HepG2 (cell line): ENCODE measurements at regions not wholly inside any gene's neighbourhood (a gene's known extent, or its start where the extent isn't known, plus 50 kb on each side); places are given as distances from the start of the nearest gene placed in this dataset.

ENCODE experiments used
- ARID5B ChIP-seq: IDR thresholded peaks from 2 replicates; pipeline ENCODE4 v1.4.0; 2020; ENCODE audit warnings: mild to moderate bottlenecking, missing genetic modification reagents
- CERS6 ChIP-seq: sonication (generic); formaldehyde crosslinking; IDR thresholded peaks from 2 replicates; pipeline ENCODE4 v1.5.0; 2020; ENCODE audit warnings: missing genetic modification reagents
- GABPA ChIP-seq, 2 experiments: IDR thresholded peaks; 2 replicates each; pipeline ENCODE4 v1.6.1; 2011 to 2016; ENCODE audit warnings: low read depth in 2 of 2, low read length in 1 of 2, missing biosample characterization in 1 of 2, missing genetic modification characterization in 1 of 2
- HNF4A ChIP-seq: sonication (generic); formaldehyde crosslinking; IDR thresholded peaks from 2 replicates; pipeline ENCODE4 v1.4.0; 2020; ENCODE audit warnings: missing genetic modification reagents
- KDM1A ChIP-seq: IDR thresholded peaks from 2 replicates; pipeline ENCODE4 v1.6.1; 2016; ENCODE audit warnings: missing compliant biosample characterization
- LCORL ChIP-seq, 2 experiments: fragments of 450-650 bp in 1 of 2; sonication (generic) in 1 of 2; formaldehyde crosslinking in 1 of 2; IDR thresholded peaks; 2 replicates each; pipeline versions ENCODE4 v1.5.0 to v1.6.1; 2017 to 2020; ENCODE audit warnings: antibody characterized with exemption in 1 of 2, missing genetic modification reagents in 1 of 2
- MED1 ChIP-seq: sonication (generic); formaldehyde crosslinking; IDR thresholded peaks from 2 replicates; pipeline ENCODE4 v1.4.0; 2020; ENCODE audit warnings: missing genetic modification reagents
- PATZ1 ChIP-seq: sonication (generic); formaldehyde crosslinking; IDR thresholded peaks from 2 replicates; pipeline ENCODE4 v1.4.0; 2020; ENCODE audit warnings: missing genetic modification reagents
- PAXIP1 ChIP-seq: sonication (generic); formaldehyde crosslinking; conservative IDR thresholded peaks from 2 replicates; pipeline ENCODE4 v1.4.0; 2020; ENCODE audit warnings: mild to moderate bottlenecking, missing genetic modification reagents, moderate library complexity
- SAP130 ChIP-seq: IDR thresholded peaks from 2 replicates; pipeline ENCODE4 v1.6.1; 2016; ENCODE audit warnings: low read depth
- TEAD3 ChIP-seq: optimal IDR thresholded peaks from 2 replicates; pipeline ENCODE3; 2016; ENCODE audit warnings: borderline replicate concordance
- ZBTB25 ChIP-seq: IDR thresholded peaks from 2 replicates; pipeline ENCODE4 v1.6.1; 2018; ENCODE audit warnings: missing genetic modification reagents
- ZFP1 ChIP-seq: IDR thresholded peaks from 2 replicates; pipeline ENCODE4 v1.6.1; 2016
- ZNF292 ChIP-seq: sonication (generic); formaldehyde crosslinking; IDR thresholded peaks from 2 replicates; pipeline ENCODE4 v1.8.1; 2022; ENCODE audit warnings: mild to moderate bottlenecking, low read depth, missing genetic modification reagents, borderline replicate concordance
- ZNF577 ChIP-seq: sonication (generic); formaldehyde crosslinking; IDR thresholded peaks from 2 replicates; pipeline ENCODE4 v1.4.0; 2020; ENCODE audit warnings: mild to moderate bottlenecking, low read depth, missing genetic modification reagents, borderline replicate concordance
- ZNF746 ChIP-seq: sonication (generic); formaldehyde crosslinking; IDR thresholded peaks from 2 replicates; pipeline ENCODE4 v1.8.0; 2022; ENCODE audit warnings: mild to moderate bottlenecking, missing genetic modification reagents

GRCh38 chr14:100668352-100668751 is 58.3 kb upstream of the DLK1 start (continued):
- no peak for TF ChIP-seq ZBTB25 (CRISPR knock-in tag)
- TF ChIP-seq ZNF577 (CRISPR knock-in tag): no peak
- TF ChIP-seq HNF4A: peak; percentile 85
- TF ChIP-seq GABPA (IDR thresholded peaks at IDR 0.05; ENCODE audit: low read depth, low read length): no peak
- TF ChIP-seq GABPA (CRISPR knock-in tag; IDR thresholded peaks at IDR 0.05; ENCODE audit: low read depth): no peak
- TF ChIP-seq PAXIP1 (CRISPR knock-in tag): peak; percentile 54
- 0 out of 2 replicates have a peak, but pooled peaks have one; percentile 23 for TF ChIP-seq ARID5B (CRISPR knock-in tag)
- no peak for TF ChIP-seq LCORL (IDR thresholded peaks at IDR 0.05)
- TF ChIP-seq LCORL (CRISPR knock-in tag; IDR thresholded peaks at IDR 0.05): 0 out of 2 replicates have a peak, but pooled peaks have one; percentile 34
- no peak for TF ChIP-seq ZFP1 (CRISPR knock-in tag)
- peak; percentile 29; the same call in 1 of the 2 replicates for TF ChIP-seq ZNF292 (CRISPR knock-in tag)
- 0 out of 2 replicates have a peak, but pooled peaks have one; percentile 31 for TF ChIP-seq MED1 (CRISPR knock-in tag)
- TF ChIP-seq KDM1A (CRISPR knock-in tag): no peak
- peak; percentile 46 for TF ChIP-seq TEAD3
- no peak for TF ChIP-seq CERS6
- TF ChIP-seq ZNF746 (CRISPR knock-in tag): 0 out of 2 replicates have a peak, but pooled peaks have one; percentile 30
- TF ChIP-seq PATZ1: peak; percentile 50; the same call in 1 of the 2 replicates
- peak; percentile 40 for TF ChIP-seq SAP130
